GM23338 (cell line): ENCODE measurements at regions not wholly inside any gene's neighbourhood (a gene's known extent, or its start where the extent isn't known, plus 50 kb on each side); places are given as distances from the start of the nearest gene placed in this dataset.

Source experiments
- ATAC-seq: fragments of 200-7000 bp; cut with Tn5 transposase; 3 replicates; pipeline ENCODE4 v1.9.1; 2020
- DNase-seq: peaks from one replicate; pipeline ENCODE4 v3.0.0-alpha.2; 2015; ENCODE audit warnings: low spot score
- H2AFZ ChIP-seq: fragments of 200-600 bp; sonication (generic); 2 replicates; pipeline ENCODE4 v1.8.0; 2016; ENCODE audit warnings: antibody characterized with exemption, mild to moderate bottlenecking, moderate library complexity
- H3F3A ChIP-seq: fragments of 200-600 bp; sonication (generic); replicated peaks from 2 replicates; pipeline ENCODE4 v1.8.0; 2017; ENCODE audit warnings: antibody characterized with exemption, mixed run types, low read depth
- H3K27ac ChIP-seq: fragments of 200-600 bp; sonication (generic); 2 replicates; pipeline ENCODE4 v1.6.1; 2016; ENCODE audit warnings: low read depth
- H3K27me3 ChIP-seq: fragments of 200-600 bp; sonication (generic); 2 replicates; pipeline ENCODE4 v1.8.0; 2016; ENCODE audit warnings: mild to moderate bottlenecking, mixed run types, moderate library complexity; ENCODE audit not compliant: insufficient read depth
- H3K36me3 ChIP-seq: fragments of 200-600 bp; sonication (generic); 2 replicates; pipeline ENCODE4 v1.8.0; 2016; ENCODE audit warnings: mild to moderate bottlenecking; ENCODE audit not compliant: insufficient read depth
- H3K4me1 ChIP-seq: fragments of 200-600 bp; sonication (generic); 2 replicates; pipeline ENCODE4 v1.8.0; 2016; ENCODE audit warnings: mild to moderate bottlenecking, moderate library complexity; ENCODE audit not compliant: insufficient read depth
- H3K4me2 ChIP-seq: fragments of 200-600 bp; sonication (generic); 2 replicates; pipeline ENCODE4 v1.7.1; 2017; ENCODE audit warnings: mixed run types
- H3K4me3 ChIP-seq: fragments of 200-600 bp; sonication (generic); 2 replicates; pipeline ENCODE4 v1.6.1; 2016; ENCODE audit warnings: mixed run types
- H3K79me2 ChIP-seq: fragments of 200-600 bp; sonication (generic); replicated peaks from 2 replicates; pipeline ENCODE4 v1.8.0; 2017; ENCODE audit warnings: mild to moderate bottlenecking; ENCODE audit not compliant: insufficient read depth
- H3K9me2 ChIP-seq: fragments of 200-600 bp; sonication (generic); 2 replicates; pipeline ENCODE4 v1.8.0; 2017; ENCODE audit not compliant: insufficient read depth
- H4K20me1 ChIP-seq: fragments of 200-600 bp; sonication (generic); replicated peaks from 2 replicates; pipeline ENCODE4 v1.8.0; 2017; ENCODE audit warnings: mild to moderate bottlenecking; ENCODE audit not compliant: insufficient read depth
- H3K27ac Mint-ChIP-seq: 2 replicates; pipeline ENCODE4 v1.8.0; 2020; ENCODE audit warnings: inconsistent platforms, mild to moderate bottlenecking, moderate library complexity, mixed read lengths
- H3K27me3 Mint-ChIP-seq: 3 replicates; pipeline ENCODE4 v1.8.0; 2022; ENCODE audit warnings: low read depth, mild to moderate bottlenecking, moderate library complexity, mixed read lengths, inconsistent platforms; ENCODE audit not compliant: insufficient read depth, poor library complexity
- H3K36me3 Mint-ChIP-seq: 3 replicates; pipeline ENCODE4 v1.8.0; 2021; ENCODE audit warnings: low read depth, mild to moderate bottlenecking, inconsistent platforms, moderate library complexity, mixed read lengths
- H3K4me1 Mint-ChIP-seq: 3 replicates; pipeline ENCODE4 v1.8.0; 2020; ENCODE audit warnings: mild to moderate bottlenecking, inconsistent platforms, mixed read lengths
- H3K4me3 Mint-ChIP-seq: 3 replicates; pipeline ENCODE4 v1.8.0; 2021; ENCODE audit warnings: moderate library complexity, mild to moderate bottlenecking, inconsistent platforms, mixed read lengths
- H3K9me3 Mint-ChIP-seq: 3 replicates; pipeline ENCODE4 v1.8.0; 2020; ENCODE audit warnings: moderate library complexity, mild to moderate bottlenecking, inconsistent platforms, mixed read lengths
- CREB1 ChIP-seq: fragments of 250-450 bp; sonication (Bioruptor Pico); IDR thresholded peaks from 2 replicates; pipeline ENCODE4 v1.5.0; 2020; ENCODE audit warnings: low read depth, mild to moderate bottlenecking, moderate library complexity
- CTCF ChIP-seq, 2 experiments: fragments of 200-600 bp in 1 of 2; sonication (generic) in 1 of 2; conservative IDR thresholded peaks; 2 replicates each; pipeline versions ENCODE4 v1.5.1 to v1.6.1; 2016 to 2017; ENCODE audit warnings: antibody characterized with exemption in 2 of 2, low read depth in 2 of 2, mild to moderate bottlenecking in 2 of 2, moderate library complexity in 1 of 2
- EZH2 ChIP-seq: fragments of 200-600 bp; sonication (generic); IDR thresholded peaks from one replicate; pipeline ENCODE4 v1.8.0; 2017; ENCODE audit warnings: antibody characterized with exemption, mild to moderate bottlenecking, low read depth; ENCODE audit not compliant: unreplicated experiment
- NANOG ChIP-seq: IDR thresholded peaks from 2 replicates; pipeline ENCODE4 v1.6.1; 2016; ENCODE audit warnings: antibody characterized with exemption, borderline replicate concordance
- REST ChIP-seq: IDR thresholded peaks from one replicate; pipeline ENCODE4 v1.6.1; 2018; ENCODE audit warnings: antibody characterized with exemption; ENCODE audit not compliant: unreplicated experiment
- ZNF331 ChIP-seq: fragments of 250-450 bp; sonication (Bioruptor Pico); IDR thresholded peaks from 2 replicates; pipeline ENCODE4 v1.5.0; 2020; ENCODE audit warnings: low read depth, mild to moderate bottlenecking, moderate library complexity
- ZNF462 ChIP-seq: fragments of 250-450 bp; sonication (Bioruptor Pico); IDR thresholded peaks from 2 replicates; pipeline ENCODE4 v1.5.0; 2020; ENCODE audit warnings: mild to moderate bottlenecking, moderate library complexity

- no peaks in the 10 kb centered on the region for H3K4me1 Mint-ChIP-seq
- peaks cover 4% of the 10 kb centered on the region; the same call in 1 of the 3 replicates for H3K9me3 Mint-ChIP-seq
- Histone ChIP-seq H4K20me1 (no peaks in the 10 kb centered on the region), H3K36me3 (no peaks in the 10 kb centered on the region), H3K4me2 (no peak overlapping the region), H3K9me2 (no peaks in the 10 kb centered on the region; the same call in 1 of the 2 replicates), H3K79me2 (no peaks in the 10 kb centered on the region), H3K27ac (no peak overlapping the region), H3K27me3 (no peaks in the 10 kb centered on the region), H3F3A (no peaks in the 10 kb centered on the region), H3K4me3 (no peak overlapping the region), H2AFZ (no peak overlapping the region), H3K4me1 (no peaks in the 10 kb centered on the region)
- H3K27ac Mint-ChIP-seq = no peak overlapping the region
- peaks cover 1% of the 10 kb centered on the region for H3K27me3 Mint-ChIP-seq
- no peaks in the 10 kb centered on the region for H3K36me3 Mint-ChIP-seq
- H3K4me3 Mint-ChIP-seq = no peak overlapping the region
- TF ChIP-seq REST (no peak), EZH2 (no peak), CTCF (conservative IDR thresholded peaks at IDR 0.05; ENCODE audit: low read depth in 2 of 2) (no peak), ZNF331 (CRISPR knock-in tag) (no peak), CREB1 (no peak), NANOG (no peak)
- DNase-seq (no peak), ATAC-seq (no peak)
Measured at GRCh38 chr5:120173125-120173524, 291.0 kb upstream of the PRR16 start.

GRCh38 chr5:120174089-120174488 lies 290.0 kb upstream of the PRR16 start:
- Mint-ChIP-seq H3K27me3 (peaks cover 1% of the 10 kb centered on the region), H3K4me1 (no peaks in the 10 kb centered on the region), H3K36me3 (no peaks in the 10 kb centered on the region), H3K27ac (no peak overlapping the region), H3K9me3 (peaks cover 4% of the 10 kb centered on the region; the same call in 1 of the 3 replicates), H3K4me3 (no peak overlapping the region)
- H2AFZ ChIP-seq = no peak overlapping the region
- H3K79me2 ChIP-seq = no peaks in the 10 kb centered on the region
- H3K27ac ChIP-seq = no peak overlapping the region
- no peak overlapping the region for H3K4me3 ChIP-seq
- no peaks in the 10 kb centered on the region; the same call in 1 of the 2 replicates for H3K9me2 ChIP-seq
- ATAC-seq (no peak), DNase-seq (no peak)
- no peaks in the 10 kb centered on the region for H3K36me3 ChIP-seq
- H3K27me3 ChIP-seq = no peaks in the 10 kb centered on the region
- H3F3A ChIP-seq = no peaks in the 10 kb centered on the region
- no peaks in the 10 kb centered on the region for H3K4me1 ChIP-seq
- H3K4me2 ChIP-seq = no peak overlapping the region
- no peaks in the 10 kb centered on the region for H4K20me1 ChIP-seq
- no peak for TF ChIP-seq CREB1
- no peak for TF ChIP-seq EZH2
- no peak for TF ChIP-seq ZNF462 (CRISPR knock-in tag)
- no peak for TF ChIP-seq CTCF (conservative IDR thresholded peaks at IDR 0.05; ENCODE audit: low read depth in 2 of 2)
- no peak for TF ChIP-seq ZNF331 (CRISPR knock-in tag)
